ENCODE measurements at regions not wholly inside any gene's neighbourhood (a gene's known extent, or its start where the extent isn't known, plus 50 kb on each side); places are given as distances from the start of the nearest gene placed in this dataset.

GRCh38 chr12:65640489-65640901 lies 183.8 kb upstream of the HMGA2 start:
- Histone ChIP-seq H3K4me1 (ENCODE audit: control insufficient read depth, insufficient read depth, low read length) (no peaks in the 10 kb centered on the region), H3K36me3 (ENCODE audit: control insufficient read depth, insufficient read depth, low read length) (no peaks in the 10 kb centered on the region), H3K27ac (ENCODE audit: low read depth, low read length) (no peak overlapping the region), H3K27me3 (ENCODE audit: control insufficient read depth, insufficient read depth, low read length) (no peaks in the 10 kb centered on the region), H3K4me3 (ENCODE audit: low read length) (no peak overlapping the region), H3K9ac (ENCODE audit: low read length) (no peak overlapping the region)

GRCh38 chr12:65642061-65642661 lies 182.1 kb upstream of the HMGA2 start:
- H3K36me3 ChIP-seq (ENCODE audit: control insufficient read depth, insufficient read depth, low read length), result no peaks in the 10 kb centered on the region
- H3K4me1 ChIP-seq (ENCODE audit: control insufficient read depth, insufficient read depth, low read length), result no peaks in the 10 kb centered on the region
- no peak overlapping the region for H3K9ac ChIP-seq (ENCODE audit: low read length)
- H3K27me3 ChIP-seq (ENCODE audit: control insufficient read depth, insufficient read depth, low read length), result no peaks in the 10 kb centered on the region
- no peak overlapping the region for H3K4me3 ChIP-seq (ENCODE audit: low read length)
- H3K27ac ChIP-seq (ENCODE audit: low read depth, low read length), result no peak overlapping the region

DNA sequence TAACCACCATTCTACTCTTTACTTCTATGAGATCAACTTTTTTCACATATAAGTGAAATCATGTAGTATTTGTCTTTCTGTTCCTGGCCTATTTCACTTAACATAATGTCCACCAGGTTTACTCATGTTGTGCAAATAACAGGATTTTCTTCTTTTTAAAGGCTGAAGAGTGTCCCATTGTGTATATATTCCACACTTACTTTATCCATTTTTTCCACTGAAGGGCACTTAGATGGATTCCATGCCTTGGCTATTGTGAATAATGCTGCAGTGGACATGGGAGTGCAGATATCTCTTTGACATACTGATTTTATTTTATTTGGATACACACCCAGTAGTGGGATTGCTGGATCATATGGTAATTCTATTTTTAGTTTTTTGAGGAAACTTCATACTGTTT lies 181.1 kb upstream of the HMGA2 start:
- H3K36me3 ChIP-seq (ENCODE audit: control insufficient read depth, insufficient read depth, low read length), result no peaks in the 10 kb centered on the region
- H3K9ac ChIP-seq (ENCODE audit: low read length), result no peak overlapping the region
- no peak overlapping the region for H3K27ac ChIP-seq (ENCODE audit: low read depth, low read length)
- H3K27me3 ChIP-seq (ENCODE audit: control insufficient read depth, insufficient read depth, low read length), result no peaks in the 10 kb centered on the region
- no peak overlapping the region for H3K4me3 ChIP-seq (ENCODE audit: low read length)
- H3K4me1 ChIP-seq (ENCODE audit: control insufficient read depth, insufficient read depth, low read length), result no peaks in the 10 kb centered on the region

- Histone ChIP-seq H3K27ac (ENCODE audit: low read depth, low read length) (no peak overlapping the region), H3K4me3 (ENCODE audit: low read length) (no peak overlapping the region), H3K27me3 (ENCODE audit: control insufficient read depth, insufficient read depth, low read length) (no peaks in the 10 kb centered on the region), H3K36me3 (ENCODE audit: control insufficient read depth, insufficient read depth, low read length) (no peaks in the 10 kb centered on the region), H3K9ac (ENCODE audit: low read length) (no peak overlapping the region), H3K4me1 (ENCODE audit: control insufficient read depth, insufficient read depth, low read length) (no peaks in the 10 kb centered on the region)
These were observed 180.5 kb upstream of the HMGA2 start for GRCh38 chr12:65643595-65644386.

DNA sequence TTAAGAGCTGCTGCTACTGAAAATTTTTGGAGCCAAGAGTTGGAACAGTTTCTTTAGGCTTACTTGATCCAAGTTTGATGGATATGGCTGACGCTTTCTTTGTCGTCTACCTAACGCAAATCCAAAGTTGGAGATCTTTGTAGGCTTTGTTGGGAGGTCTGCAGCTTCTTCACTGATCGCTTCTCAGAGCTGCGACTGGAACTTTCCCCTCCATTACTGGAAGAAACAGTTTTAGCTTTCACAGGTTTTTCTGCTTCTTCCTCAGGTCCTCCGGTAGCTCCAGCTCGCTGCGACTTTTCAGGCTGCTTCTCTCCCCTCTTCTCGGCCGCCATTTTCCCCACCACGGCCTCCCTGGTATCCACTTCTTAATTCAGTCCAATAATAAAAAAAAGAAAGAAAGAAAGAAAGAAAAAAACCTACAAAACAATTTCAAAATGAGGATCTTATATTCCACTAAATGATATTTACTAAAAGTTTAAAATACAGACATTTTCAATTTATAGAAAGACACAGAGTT lies 178.1 kb upstream of the HMGA2 start:
- H3K4me3 ChIP-seq (ENCODE audit: low read length), result no peak overlapping the region
- no peak overlapping the region for H3K9ac ChIP-seq (ENCODE audit: low read length)
- no peak overlapping the region for H3K27ac ChIP-seq (ENCODE audit: low read depth, low read length)
- no peaks in the 10 kb centered on the region for H3K36me3 ChIP-seq (ENCODE audit: control insufficient read depth, insufficient read depth, low read length)
- H3K27me3 ChIP-seq (ENCODE audit: control insufficient read depth, insufficient read depth, low read length), result no peaks in the 10 kb centered on the region
- H3K4me1 ChIP-seq (ENCODE audit: control insufficient read depth, insufficient read depth, low read length), result no peaks in the 10 kb centered on the region

GRCh38 chr12:65647074-65647473 lies 177.2 kb upstream of the HMGA2 start:
- H3K4me1 ChIP-seq (ENCODE audit: control insufficient read depth, insufficient read depth, low read length), result no peaks in the 10 kb centered on the region
- H3K36me3 ChIP-seq (ENCODE audit: control insufficient read depth, insufficient read depth, low read length), result no peaks in the 10 kb centered on the region
- H3K9ac ChIP-seq (ENCODE audit: low read length), result no peak overlapping the region
- no peak overlapping the region for H3K4me3 ChIP-seq (ENCODE audit: low read length)
- H3K27ac ChIP-seq (ENCODE audit: low read depth, low read length), result no peak overlapping the region
- H3K27me3 ChIP-seq (ENCODE audit: control insufficient read depth, insufficient read depth, low read length), result no peaks in the 10 kb centered on the region

GRCh38 chr12:65648461-65648860 lies 175.8 kb upstream of the HMGA2 start:
- H3K27me3 ChIP-seq (ENCODE audit: control insufficient read depth, insufficient read depth, low read length), result no peaks in the 10 kb centered on the region
- no peaks in the 10 kb centered on the region for H3K4me1 ChIP-seq (ENCODE audit: control insufficient read depth, insufficient read depth, low read length)
- H3K9ac ChIP-seq (ENCODE audit: low read length), result no peak overlapping the region
- no peaks in the 10 kb centered on the region for H3K36me3 ChIP-seq (ENCODE audit: control insufficient read depth, insufficient read depth, low read length)
- H3K4me3 ChIP-seq (ENCODE audit: low read length), result no peak overlapping the region
- no peak overlapping the region for H3K27ac ChIP-seq (ENCODE audit: low read depth, low read length)

DNA sequence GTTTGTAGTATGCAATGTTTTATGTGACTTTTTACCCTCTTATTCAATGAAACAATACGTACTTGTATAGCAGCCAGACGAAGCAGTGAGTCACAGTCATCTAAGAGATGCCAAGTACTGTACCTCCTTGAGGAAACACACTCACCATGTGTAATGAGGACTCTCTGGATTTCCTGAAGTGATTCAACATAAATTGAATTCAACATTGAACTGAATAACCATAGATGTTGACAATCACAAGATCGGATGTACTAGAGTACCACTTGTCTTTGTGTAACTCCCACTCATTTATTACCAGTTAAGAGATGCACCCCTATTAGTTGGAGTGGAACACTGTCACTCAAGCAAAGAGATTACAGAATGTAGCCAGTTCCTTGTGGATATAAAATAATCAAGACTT lies 175.2 kb upstream of the HMGA2 start:
- Histone ChIP-seq H3K36me3 (ENCODE audit: control insufficient read depth, insufficient read depth, low read length) (no peaks in the 10 kb centered on the region), H3K4me1 (ENCODE audit: control insufficient read depth, insufficient read depth, low read length) (no peaks in the 10 kb centered on the region), H3K9ac (ENCODE audit: low read length) (no peak overlapping the region), H3K27me3 (ENCODE audit: control insufficient read depth, insufficient read depth, low read length) (no peaks in the 10 kb centered on the region), H3K4me3 (ENCODE audit: low read length) (no peak overlapping the region), H3K27ac (ENCODE audit: low read depth, low read length) (no peak overlapping the region)

DNA sequence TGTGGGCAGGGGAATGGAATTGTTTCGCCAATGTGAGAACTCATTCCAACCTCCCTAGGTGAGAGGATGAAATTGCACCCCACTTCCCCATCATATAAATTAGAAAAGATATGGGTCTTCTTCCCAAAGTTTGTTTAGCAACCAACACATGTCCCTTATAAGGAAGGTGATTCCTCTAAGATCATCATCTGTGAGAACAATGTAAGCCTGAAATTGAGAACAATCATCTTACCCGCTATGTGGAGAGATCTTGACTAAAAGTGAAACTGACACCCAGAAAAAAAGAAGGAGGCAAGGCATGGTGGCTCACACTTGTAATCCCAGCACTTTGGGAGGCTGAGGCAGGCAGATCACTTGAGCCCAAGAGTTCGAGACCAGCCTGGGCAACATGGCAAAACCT lies 173.2 kb upstream of the HMGA2 start:
- no peaks in the 10 kb centered on the region for H3K27me3 ChIP-seq (ENCODE audit: control insufficient read depth, insufficient read depth, low read length)
- H3K36me3 ChIP-seq (ENCODE audit: control insufficient read depth, insufficient read depth, low read length), result no peaks in the 10 kb centered on the region
- no peaks in the 10 kb centered on the region for H3K4me1 ChIP-seq (ENCODE audit: control insufficient read depth, insufficient read depth, low read length)
- H3K27ac ChIP-seq (ENCODE audit: low read depth, low read length), result no peak overlapping the region
- no peak overlapping the region for H3K9ac ChIP-seq (ENCODE audit: low read length)
- H3K4me3 ChIP-seq (ENCODE audit: low read length), result no peak overlapping the region

- H3K27ac ChIP-seq (ENCODE audit: low read depth, low read length), result no peak overlapping the region
- H3K4me3 ChIP-seq (ENCODE audit: low read length), result no peak overlapping the region
- H3K9ac ChIP-seq (ENCODE audit: low read length), result no peak overlapping the region
- H3K4me1 ChIP-seq (ENCODE audit: control insufficient read depth, insufficient read depth, low read length), result no peaks in the 10 kb centered on the region
- H3K27me3 ChIP-seq (ENCODE audit: control insufficient read depth, insufficient read depth, low read length), result no peaks in the 10 kb centered on the region
- H3K36me3 ChIP-seq (ENCODE audit: control insufficient read depth, insufficient read depth, low read length), result no peaks in the 10 kb centered on the region
These were observed 171.0 kb upstream of the HMGA2 start for GRCh38 chr12:65653321-65653720.

- no peak overlapping the region for H3K4me3 ChIP-seq (ENCODE audit: low read length)
- H3K27me3 ChIP-seq (ENCODE audit: control insufficient read depth, insufficient read depth, low read length), result no peaks in the 10 kb centered on the region
- H3K36me3 ChIP-seq (ENCODE audit: control insufficient read depth, insufficient read depth, low read length), result no peaks in the 10 kb centered on the region
- H3K4me1 ChIP-seq (ENCODE audit: control insufficient read depth, insufficient read depth, low read length), result no peaks in the 10 kb centered on the region
- H3K9ac ChIP-seq (ENCODE audit: low read length), result no peak overlapping the region
- no peak overlapping the region for H3K27ac ChIP-seq (ENCODE audit: low read depth, low read length)
These were observed 170.2 kb upstream of the HMGA2 start for GRCh38 chr12:65653946-65654629.

DNA sequence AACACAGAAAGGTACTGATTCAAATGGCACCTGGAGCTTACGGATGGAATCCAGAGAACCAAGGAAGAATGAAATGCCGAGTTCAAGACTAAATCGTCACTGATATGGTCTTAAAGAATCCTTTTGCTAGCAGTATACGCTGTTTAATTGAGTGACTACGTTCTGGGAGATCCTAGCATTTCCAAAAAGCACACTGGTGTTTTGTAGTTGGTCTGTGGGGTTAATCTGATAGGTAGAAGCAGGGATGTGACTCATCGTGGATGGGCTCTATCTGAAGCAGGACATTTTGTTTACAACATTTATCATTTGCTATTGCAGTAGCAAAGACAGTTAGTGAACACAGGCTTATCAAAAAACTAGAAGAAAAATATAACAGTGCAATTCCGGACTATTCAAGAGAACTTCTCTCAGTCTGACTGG lies 169.2 kb upstream of the HMGA2 start:
- Histone ChIP-seq H3K9ac (ENCODE audit: low read length) (no peak overlapping the region), H3K36me3 (ENCODE audit: control insufficient read depth, insufficient read depth, low read length) (no peaks in the 10 kb centered on the region), H3K4me3 (ENCODE audit: low read length) (no peak overlapping the region), H3K27me3 (ENCODE audit: control insufficient read depth, insufficient read depth, low read length) (no peaks in the 10 kb centered on the region), H3K27ac (ENCODE audit: low read depth, low read length) (no peak overlapping the region), H3K4me1 (ENCODE audit: control insufficient read depth, insufficient read depth, low read length) (no peaks in the 10 kb centered on the region)

Data from rectal smooth muscle tissue (tissue), 1 donor.